Epithelial cell of esophagus (primary cell): ENCODE measurements at regions not wholly inside any gene's neighbourhood (a gene's known extent, or its start where the extent isn't known, plus 50 kb on each side); places are given as distances from the start of the nearest gene placed in this dataset.

ENCODE experiments used
- DNase-seq: peaks from one replicate; pipeline ENCODE4 v3.0.0; 2010; ENCODE audit warnings: low read depth
- H3K4me3 ChIP-seq: 2 replicates; pipeline ENCODE4 v1.5.1; 2011; ENCODE audit warnings: mild to moderate bottlenecking, low read length, control low read depth
- TF ChIP-seq, protein P1 (sequence below): IDR thresholded peaks from 2 replicates; pipeline ENCODE4 v1.5.1; 2011; ENCODE audit warnings: low read depth, mild to moderate bottlenecking, low read length, control low read depth, inconsistent platforms; ENCODE audit not compliant: insufficient read depth; ENCODE audit errors: missing control alignments

- no peak overlapping the region for H3K4me3 ChIP-seq
- TF ChIP-seq, protein P1, sequence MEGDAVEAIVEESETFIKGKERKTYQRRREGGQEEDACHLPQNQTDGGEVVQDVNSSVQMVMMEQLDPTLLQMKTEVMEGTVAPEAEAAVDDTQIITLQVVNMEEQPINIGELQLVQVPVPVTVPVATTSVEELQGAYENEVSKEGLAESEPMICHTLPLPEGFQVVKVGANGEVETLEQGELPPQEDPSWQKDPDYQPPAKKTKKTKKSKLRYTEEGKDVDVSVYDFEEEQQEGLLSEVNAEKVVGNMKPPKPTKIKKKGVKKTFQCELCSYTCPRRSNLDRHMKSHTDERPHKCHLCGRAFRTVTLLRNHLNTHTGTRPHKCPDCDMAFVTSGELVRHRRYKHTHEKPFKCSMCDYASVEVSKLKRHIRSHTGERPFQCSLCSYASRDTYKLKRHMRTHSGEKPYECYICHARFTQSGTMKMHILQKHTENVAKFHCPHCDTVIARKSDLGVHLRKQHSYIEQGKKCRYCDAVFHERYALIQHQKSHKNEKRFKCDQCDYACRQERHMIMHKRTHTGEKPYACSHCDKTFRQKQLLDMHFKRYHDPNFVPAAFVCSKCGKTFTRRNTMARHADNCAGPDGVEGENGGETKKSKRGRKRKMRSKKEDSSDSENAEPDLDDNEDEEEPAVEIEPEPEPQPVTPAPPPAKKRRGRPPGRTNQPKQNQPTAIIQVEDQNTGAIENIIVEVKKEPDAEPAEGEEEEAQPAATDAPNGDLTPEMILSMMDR: no peak
- DNase-seq: no peak
These were observed 87.6 kb upstream of the SPRY2 start for GRCh38 chr13:80428349-80429096.

DNA sequence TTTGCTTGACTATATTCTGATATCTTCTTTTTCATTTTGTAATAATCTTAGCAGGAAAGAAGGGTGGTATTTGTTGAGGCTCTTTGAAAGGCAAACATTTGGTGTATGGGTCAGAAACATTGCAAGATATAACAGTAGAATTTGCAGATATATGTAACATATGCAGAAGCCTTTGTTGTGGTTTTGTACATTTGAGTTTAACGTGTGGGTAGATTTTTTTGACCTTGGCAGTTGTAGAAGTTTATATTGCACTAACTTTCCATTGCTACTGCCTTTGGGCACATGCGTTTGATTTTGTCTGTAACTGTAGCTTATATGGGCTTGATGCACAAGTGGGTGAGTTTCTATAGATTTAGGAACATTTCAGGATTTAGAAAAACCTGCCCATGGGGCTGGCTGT is 78.5 kb upstream of the SPRY2 start:
- H3K4me3 ChIP-seq: no peak overlapping the region
- no peak for DNase-seq
- TF ChIP-seq, protein P1: no peak

GRCh38 chr13:80413611-80414010 is 72.7 kb upstream of the SPRY2 start:
- TF ChIP-seq, protein P1: no peak
- no peak overlapping the region for H3K4me3 ChIP-seq
- no peak for DNase-seq

DNA sequence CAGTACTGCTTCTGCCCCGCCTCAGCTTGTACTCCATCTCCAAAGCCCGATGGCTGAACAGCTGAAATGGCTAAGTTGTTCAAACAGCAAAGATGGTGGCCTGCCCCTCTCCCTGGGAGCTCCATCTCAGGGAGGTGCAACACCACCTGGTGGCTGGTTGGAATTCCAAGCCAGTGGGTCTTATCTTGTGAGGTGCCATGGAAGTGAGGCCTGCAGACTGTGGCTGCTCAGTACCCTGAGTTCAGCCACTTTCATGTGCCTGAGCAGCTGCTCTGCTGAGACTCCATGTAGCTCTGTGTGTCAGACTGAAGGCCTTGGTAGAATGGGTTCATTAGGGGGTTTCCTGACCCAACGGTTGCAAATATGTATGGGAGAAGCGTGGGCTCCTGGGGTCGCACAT is 67.3 kb upstream of the SPRY2 start:
- TF ChIP-seq, protein P1: no peak
- no peak for DNase-seq
- H3K4me3 ChIP-seq: no peak overlapping the region

DNA sequence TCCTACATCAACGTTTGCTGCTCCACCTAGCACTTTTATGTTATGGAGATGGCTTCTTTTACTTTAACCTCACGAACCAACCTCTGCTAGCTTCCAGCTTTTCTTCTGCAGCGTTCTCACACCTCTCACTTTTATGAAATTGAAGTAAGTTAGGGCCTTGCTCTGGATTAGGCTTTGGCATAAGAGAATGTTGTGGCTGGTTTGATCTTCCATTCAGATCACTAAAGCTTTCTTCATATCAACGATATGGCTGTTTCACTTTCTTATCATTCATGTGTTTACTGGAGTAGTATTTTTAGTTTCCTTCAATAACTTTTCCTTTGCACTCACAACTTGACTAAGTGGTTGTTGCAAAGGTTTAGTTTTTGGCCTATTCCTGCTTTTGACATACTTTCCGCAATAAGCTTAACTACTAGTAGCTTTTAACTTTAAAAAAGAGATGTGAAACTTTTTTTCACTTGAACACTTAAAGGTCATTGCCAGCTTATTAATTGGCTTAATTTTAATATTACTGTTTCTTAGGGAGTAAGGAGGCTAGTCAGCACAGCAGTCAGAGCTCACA is 60.0 kb upstream of the SPRY2 start:
- TF ChIP-seq, protein P1: no peak
- H3K4me3 ChIP-seq: no peak overlapping the region
- no peak for DNase-seq

DNA sequence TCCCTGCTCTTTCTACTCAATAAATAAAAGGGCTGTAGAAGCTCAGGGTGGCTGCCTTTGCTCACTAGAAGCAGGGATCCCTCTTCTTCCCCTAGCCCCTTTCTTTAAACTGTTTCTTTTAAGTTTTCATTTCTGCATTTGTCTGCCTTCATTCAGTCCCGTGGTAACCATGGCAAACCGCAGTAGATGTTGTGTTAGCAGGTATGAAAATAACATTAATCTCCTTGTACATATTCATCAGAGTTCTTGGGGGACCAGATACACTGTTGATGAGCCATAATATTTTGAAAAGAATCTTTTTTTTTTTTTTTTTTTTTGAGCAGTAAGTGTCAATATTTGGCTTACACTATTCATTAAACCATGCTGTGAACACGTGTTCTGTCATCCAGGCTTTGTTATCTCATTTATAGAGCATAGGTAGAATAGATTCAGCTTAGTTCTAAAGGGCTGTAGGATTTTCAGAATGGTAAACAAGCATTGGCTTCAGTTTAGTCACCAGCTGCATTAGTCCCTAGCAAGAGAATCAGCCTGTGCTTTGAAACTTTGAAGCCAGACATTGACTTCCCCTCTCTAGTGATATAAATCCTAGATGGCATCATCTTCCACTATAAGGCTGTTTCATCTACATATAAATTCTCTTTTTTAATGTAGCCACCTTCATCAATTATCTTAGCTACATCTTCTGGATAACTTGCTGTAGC is 59.4 kb upstream of the SPRY2 start:
- DNase-seq: no peak
- TF ChIP-seq, protein P1: no peak
- H3K4me3 ChIP-seq: no peak overlapping the region
